ENCODE measurements at regions not wholly inside any gene's neighbourhood (a gene's known extent, or its start where the extent isn't known, plus 50 kb on each side); places are given as distances from the start of the nearest gene placed in this dataset.

GRCh38 chr5:60334281-60334713 lies 365.7 kb downstream of the DEPDC1B start:
- DNase-seq (ENCODE audit: low spot score in 2 of 2): no peak
- whole genome bisulfite sequencing: 63% methylated on average over 2 of the region's 2 CpGs
- H3K27ac ChIP-seq: no peak overlapping the region

GRCh38 chr5:60333005-60333571 lies 366.9 kb downstream of the DEPDC1B start:
- H3K27ac ChIP-seq: no peak overlapping the region

More at GRCh38 chr5:60334281-60334713, 365.7 kb downstream of the DEPDC1B start:
- H3K27me3 ChIP-seq: no peaks in the 10 kb centered on the region
- no peak overlapping the region for H3K4me3 ChIP-seq
- no peaks in the 10 kb centered on the region for H3K36me3 ChIP-seq
- H3K4me1 ChIP-seq: peaks cover 1% of the 10 kb centered on the region
- no peak for TF ChIP-seq POLR2A (IDR thresholded peaks at IDR 0.05)
- H3K9me3 ChIP-seq: no peaks in the 10 kb centered on the region

GRCh38 chr5:60332244-60333004 lies 367.5 kb downstream of the DEPDC1B start:
- DNase-seq (ENCODE audit: low spot score in 2 of 2): no peak
- no peaks in the 10 kb centered on the region for H3K9me3 ChIP-seq
- no peak overlapping the region for H3K27ac ChIP-seq
- TF ChIP-seq POLR2A (IDR thresholded peaks at IDR 0.05): no peak
- TF ChIP-seq POLR2AphosphoS5 (IDR thresholded peaks at IDR 0.05): no peak
- no peak for TF ChIP-seq EP300 (IDR thresholded peaks at IDR 0.05)
- no peak for TF ChIP-seq CTCF (IDR thresholded peaks at IDR 0.05)
- WGBS: 73% methylated on average over 2 of the region's 2 CpGs
- H3K4me1 ChIP-seq: no peaks in the 10 kb centered on the region
- H3K36me3 ChIP-seq: no peaks in the 10 kb centered on the region
- H3K27me3 ChIP-seq: no peaks in the 10 kb centered on the region
- no peak overlapping the region for H3K4me3 ChIP-seq

More at GRCh38 chr5:60333005-60333571, 366.9 kb downstream of the DEPDC1B start:
- H3K27me3 ChIP-seq: no peaks in the 10 kb centered on the region
- no peaks in the 10 kb centered on the region for H3K4me1 ChIP-seq
- 74% methylated on average over 6 of the region's 6 CpGs for WGBS
- TF ChIP-seq POLR2A (IDR thresholded peaks at IDR 0.05) (no peak), POLR2AphosphoS5 (IDR thresholded peaks at IDR 0.05) (no peak), CTCF (IDR thresholded peaks at IDR 0.05) (no peak), EP300 (IDR thresholded peaks at IDR 0.05) (no peak)
- no peak for DNase-seq (ENCODE audit: low spot score in 2 of 2)
- H3K4me3 ChIP-seq: no peak overlapping the region
- H3K9me3 ChIP-seq: no peaks in the 10 kb centered on the region
- H3K36me3 ChIP-seq: no peaks in the 10 kb centered on the region

- WGBS: 84% methylated on average over 3 of the region's 3 CpGs
- Histone ChIP-seq H3K27me3 (no peaks in the 10 kb centered on the region), H3K27ac (no peak overlapping the region), H3K4me3 (no peak overlapping the region), H3K9me3 (no peaks in the 10 kb centered on the region), H3K4me1 (no peaks in the 10 kb centered on the region), H3K36me3 (no peaks in the 10 kb centered on the region)
- DNase-seq (ENCODE audit: low spot score in 2 of 2): no peak
- TF ChIP-seq POLR2A (IDR thresholded peaks at IDR 0.05) (no peak), POLR2AphosphoS5 (IDR thresholded peaks at IDR 0.05) (no peak), EP300 (IDR thresholded peaks at IDR 0.05) (no peak), CTCF (IDR thresholded peaks at IDR 0.05) (no peak)
Measured at GRCh38 chr5:60330236-60330635, 369.7 kb downstream of the DEPDC1B start.

- no peak for DNase-seq (ENCODE audit: low spot score in 2 of 2)
- Histone ChIP-seq H3K4me3 (no peak overlapping the region), H3K4me1 (no peaks in the 10 kb centered on the region), H3K9me3 (peaks cover 3% of the 10 kb centered on the region), H3K36me3 (no peaks in the 10 kb centered on the region), H3K27ac (no peak overlapping the region), H3K27me3 (no peaks in the 10 kb centered on the region)
- WGBS: 84% methylated on average over 2 of the region's 2 CpGs
- no peak for TF ChIP-seq EP300 (IDR thresholded peaks at IDR 0.05)
- TF ChIP-seq CTCF (IDR thresholded peaks at IDR 0.05): no peak
- no peak for TF ChIP-seq POLR2AphosphoS5 (IDR thresholded peaks at IDR 0.05)
- no peak for TF ChIP-seq POLR2A (IDR thresholded peaks at IDR 0.05)
Measured at GRCh38 chr5:60325870-60326269, 374.1 kb downstream of the DEPDC1B start.

All from suprapubic skin (tissue), 4 donors.